ENCODE measurements at regions not wholly inside any gene's neighbourhood (a gene's known extent, or its start where the extent isn't known, plus 50 kb on each side); places are given as distances from the start of the nearest gene placed in this dataset.

GRCh38 chr22:19664406-19664805, 49.9 kb upstream of the SEPTIN5 start:
- TF ChIP-seq CEBPB (IDR thresholded peaks at IDR 0.05) (no peak), REST (IDR thresholded peaks at IDR 0.05; ENCODE audit: low read depth) (no peak), CREB1 (IDR thresholded peaks at IDR 0.05; ENCODE audit: low read depth) (no peak), YY1 (IDR thresholded peaks at IDR 0.05; ENCODE audit: low read depth) (no peak), RAD21 (IDR thresholded peaks at IDR 0.05; ENCODE audit: low read depth) (no peak), EP300 (IDR thresholded peaks at IDR 0.05; ENCODE audit: borderline replicate concordance) (no peak), TEAD4 (IDR thresholded peaks at IDR 0.05) (no peak)
